OCI-LY3 (cell line): ENCODE measurements at regions not wholly inside any gene's neighbourhood (a gene's known extent, or its start where the extent isn't known, plus 50 kb on each side); places are given as distances from the start of the nearest gene placed in this dataset.

ENCODE experiments used
- EZH2phosphoT487 ChIP-seq: fragments of 200-600 bp; shearing (Covaris generic); IDR thresholded peaks from 2 replicates; pipeline ENCODE4 v1.6.1; 2018; ENCODE audit warnings: antibody characterized with exemption, mixed run types, low read depth
- TF ChIP-seq, protein P1 (sequence below): fragments of 200-600, 300-600 bp; sonication (generic); IDR thresholded peaks from 2 replicates; pipeline ENCODE4 v1.5.1; 2014; ENCODE audit warnings: antibody characterized with exemption, low read length, low read depth

DNA sequence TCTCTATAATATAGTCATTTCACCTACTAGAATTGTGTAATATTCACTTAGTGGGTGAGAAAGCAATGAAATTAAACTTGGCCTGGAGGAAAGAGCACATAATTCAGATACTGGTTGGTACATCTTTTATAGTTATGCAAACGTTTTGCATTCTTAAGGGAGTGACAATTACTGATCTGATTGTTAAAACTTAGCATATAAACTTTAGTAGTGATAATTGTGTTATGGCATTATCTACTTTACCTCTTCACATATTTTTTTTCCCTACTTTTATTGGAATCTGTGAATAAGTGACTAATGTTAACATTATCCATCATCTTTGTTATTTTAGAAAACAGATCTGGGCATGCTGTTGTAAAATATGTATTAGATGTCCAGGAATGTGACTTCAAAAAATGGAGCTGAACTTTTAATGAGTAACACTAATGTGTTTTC lies 217.4 kb upstream of the GIMD1 start:
- TF ChIP-seq, protein P1, sequence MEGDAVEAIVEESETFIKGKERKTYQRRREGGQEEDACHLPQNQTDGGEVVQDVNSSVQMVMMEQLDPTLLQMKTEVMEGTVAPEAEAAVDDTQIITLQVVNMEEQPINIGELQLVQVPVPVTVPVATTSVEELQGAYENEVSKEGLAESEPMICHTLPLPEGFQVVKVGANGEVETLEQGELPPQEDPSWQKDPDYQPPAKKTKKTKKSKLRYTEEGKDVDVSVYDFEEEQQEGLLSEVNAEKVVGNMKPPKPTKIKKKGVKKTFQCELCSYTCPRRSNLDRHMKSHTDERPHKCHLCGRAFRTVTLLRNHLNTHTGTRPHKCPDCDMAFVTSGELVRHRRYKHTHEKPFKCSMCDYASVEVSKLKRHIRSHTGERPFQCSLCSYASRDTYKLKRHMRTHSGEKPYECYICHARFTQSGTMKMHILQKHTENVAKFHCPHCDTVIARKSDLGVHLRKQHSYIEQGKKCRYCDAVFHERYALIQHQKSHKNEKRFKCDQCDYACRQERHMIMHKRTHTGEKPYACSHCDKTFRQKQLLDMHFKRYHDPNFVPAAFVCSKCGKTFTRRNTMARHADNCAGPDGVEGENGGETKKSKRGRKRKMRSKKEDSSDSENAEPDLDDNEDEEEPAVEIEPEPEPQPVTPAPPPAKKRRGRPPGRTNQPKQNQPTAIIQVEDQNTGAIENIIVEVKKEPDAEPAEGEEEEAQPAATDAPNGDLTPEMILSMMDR, result no peak
- no peak for TF ChIP-seq EZH2phosphoT487
